H9 (cell line): ENCODE measurements at regions not wholly inside any gene's neighbourhood (a gene's known extent, or its start where the extent isn't known, plus 50 kb on each side); places are given as distances from the start of the nearest gene placed in this dataset.

Source experiments
- DNase-seq: peaks from one replicate; pipeline ENCODE4 v3.0.0-alpha.2; 2017
- H2AFZ ChIP-seq: one replicate; pipeline ENCODE4 v1.6.1; 2013; ENCODE audit warnings: mild to moderate bottlenecking, low read length, control low read depth, moderate library complexity
- H2AK5ac ChIP-seq: 2 replicates; pipeline ENCODE4 v1.6.1; 2013; ENCODE audit warnings: low read length, control low read depth, mixed read lengths; ENCODE audit not compliant: insufficient read length
- H2BK120ac ChIP-seq: one replicate; pipeline ENCODE4 v1.6.1; 2013; ENCODE audit warnings: low read depth, mild to moderate bottlenecking, low read length, control low read depth, inconsistent platforms; ENCODE audit not compliant: poor library complexity, severe bottlenecking
- H2BK12ac ChIP-seq: 2 replicates; pipeline ENCODE4 v1.6.1; 2013; ENCODE audit warnings: low read length, control low read depth, mixed read lengths, low read depth; ENCODE audit not compliant: insufficient read length
- H2BK15ac ChIP-seq: 2 replicates; pipeline ENCODE4 v1.6.1; 2013; ENCODE audit warnings: low read depth, low read length, control low read depth
- H2BK20ac ChIP-seq: one replicate; pipeline ENCODE4 v1.6.1; 2013; ENCODE audit warnings: low read depth, mild to moderate bottlenecking, low read length, control low read depth, inconsistent platforms; ENCODE audit not compliant: poor library complexity, severe bottlenecking
- H2BK5ac ChIP-seq: 2 replicates; pipeline ENCODE4 v1.6.1; 2013; ENCODE audit warnings: low read length, control low read depth, mixed read lengths; ENCODE audit not compliant: insufficient read length
- H3K14ac ChIP-seq: 2 replicates; pipeline ENCODE4 v1.6.1; 2013; ENCODE audit warnings: low read length, control low read depth; ENCODE audit not compliant: insufficient read depth
- H3K18ac ChIP-seq: 2 replicates; pipeline ENCODE4 v1.6.1; 2013; ENCODE audit warnings: low read depth, mild to moderate bottlenecking, mixed read lengths, low read length, control low read depth; ENCODE audit not compliant: insufficient read length
- H3K23ac ChIP-seq: 2 replicates; pipeline ENCODE4 v1.6.1; 2013; ENCODE audit warnings: low read length, control low read depth, mixed read lengths, low read depth; ENCODE audit not compliant: insufficient read length
- H3K23me2 ChIP-seq: 2 replicates; pipeline ENCODE4 v1.6.1; 2013; ENCODE audit warnings: low read depth, mild to moderate bottlenecking, mixed read lengths, low read length, control low read depth; ENCODE audit not compliant: insufficient read length, poor library complexity, severe bottlenecking
- H3K27ac ChIP-seq: 2 replicates; pipeline ENCODE4 v1.5.1; 2013; ENCODE audit warnings: low read length, control low read depth, mixed read lengths, low read depth; ENCODE audit not compliant: insufficient read length
- H3K27me3 ChIP-seq: 2 replicates; pipeline ENCODE4 v1.6.1; 2013; ENCODE audit warnings: low read length, control low read depth, inconsistent platforms; ENCODE audit not compliant: insufficient read depth
- H3K4ac ChIP-seq: 2 replicates; pipeline ENCODE4 v1.6.1; 2013; ENCODE audit warnings: low read depth, mild to moderate bottlenecking, control low read depth, inconsistent platforms, low read length, moderate library complexity
- H3K4me1 ChIP-seq: 2 replicates; pipeline ENCODE4 v1.6.1; 2013; ENCODE audit warnings: low read length, control low read depth, inconsistent platforms; ENCODE audit not compliant: insufficient read depth
- H3K4me2 ChIP-seq: 2 replicates; pipeline ENCODE4 v1.6.1; 2013; ENCODE audit warnings: low read length, control low read depth, mixed read lengths; ENCODE audit not compliant: insufficient read length, insufficient read depth
- H3K56ac ChIP-seq: 2 replicates; pipeline ENCODE4 v1.6.1; 2013; ENCODE audit warnings: low read depth, mild to moderate bottlenecking, mixed read lengths, low read length, control low read depth; ENCODE audit not compliant: insufficient read length
- H3K79me1 ChIP-seq: 2 replicates; pipeline ENCODE4 v1.6.1; 2013; ENCODE audit warnings: low read depth, mild to moderate bottlenecking, moderate library complexity, low read length, control low read depth, inconsistent platforms; ENCODE audit not compliant: insufficient read depth, poor library complexity, severe bottlenecking
- H3K79me2 ChIP-seq: 2 replicates; pipeline ENCODE4 v1.6.1; 2013; ENCODE audit warnings: low read length, control low read depth, inconsistent platforms; ENCODE audit not compliant: insufficient read depth
- H3K9ac ChIP-seq: 2 replicates; pipeline ENCODE4 v1.6.1; 2013; ENCODE audit warnings: low read length, control low read depth, mixed read lengths; ENCODE audit not compliant: insufficient read length; ENCODE audit errors: extremely low read depth
- H3K9me3 ChIP-seq: one replicate; pipeline ENCODE4 v1.6.1; 2013; ENCODE audit warnings: low read depth, low read length, inconsistent platforms; ENCODE audit not compliant: control insufficient read depth
- H3T11ph ChIP-seq: one replicate; pipeline ENCODE4 v1.6.1; 2013; ENCODE audit warnings: mild to moderate bottlenecking, low read length, control low read depth, inconsistent platforms
- H4K20me1 ChIP-seq: one replicate; pipeline ENCODE4 v1.6.1; 2013; ENCODE audit not compliant: control insufficient read depth, insufficient read length, insufficient read depth
- H4K5ac ChIP-seq: 2 replicates; pipeline ENCODE4 v1.6.1; 2013; ENCODE audit warnings: low read depth, mild to moderate bottlenecking, mixed read lengths, low read length, control low read depth; ENCODE audit not compliant: insufficient read length
- H4K8ac ChIP-seq: replicated peaks from 2 replicates; pipeline ENCODE4 v1.6.1; 2013; ENCODE audit warnings: low read length, control low read depth, mixed read lengths, low read depth; ENCODE audit not compliant: insufficient read length
- H4K91ac ChIP-seq: 2 replicates; pipeline ENCODE4 v1.6.1; 2013; ENCODE audit warnings: low read depth, mild to moderate bottlenecking, moderate library complexity, mixed read lengths, low read length, control low read depth; ENCODE audit not compliant: insufficient read length
- H3K27ac Mint-ChIP-seq, 3 experiments: 2 replicates in 2 of 3; 3 replicates in 1 of 3; pipeline ENCODE4 v1.8.0; 2020 to 2021; ENCODE audit warnings: mixed read lengths in 3 of 3, mild to moderate bottlenecking in 1 of 3, moderate library complexity in 1 of 3
- H3K27me3 Mint-ChIP-seq: 2 replicates; pipeline ENCODE4 v1.8.0; 2021; ENCODE audit warnings: low read depth, mild to moderate bottlenecking, moderate library complexity, mixed read lengths
- H3K36me3 Mint-ChIP-seq, 3 experiments: 2 replicates in 2 of 3; 3 replicates in 1 of 3; pipeline ENCODE4 v1.8.0; 2020 to 2021; ENCODE audit warnings: low read depth in 3 of 3, mixed read lengths in 3 of 3; ENCODE audit not compliant: insufficient read depth in 1 of 3
- H3K4me1 Mint-ChIP-seq, 2 experiments: 2 replicates each; pipeline ENCODE4 v1.8.0; 2020; ENCODE audit warnings: mixed read lengths in 2 of 2
- H3K4me3 Mint-ChIP-seq, 2 experiments: 2 replicates in 1 of 2; 3 replicates in 1 of 2; pipeline ENCODE4 v1.8.0; 2020 to 2021; ENCODE audit warnings: mild to moderate bottlenecking in 2 of 2, mixed read lengths in 2 of 2, moderate library complexity in 1 of 2
- H3K9me3 Mint-ChIP-seq, 2 experiments: 2 replicates in 1 of 2; 3 replicates in 1 of 2; pipeline ENCODE4 v1.8.0; 2020; ENCODE audit warnings: mild to moderate bottlenecking in 2 of 2, mixed read lengths in 2 of 2, moderate library complexity in 1 of 2
- WGBS: extraction: QIAGEN DNeasy Blood & Tissue Kit; methylation state at CpG from one replicate; pipeline ENCODE4 v1.1.7; 2013; ENCODE audit warnings: missing lambda C conversion rate, low lambda C conversion rate, mixed read lengths; ENCODE audit not compliant: insufficient read length; ENCODE audit errors: extremely low coverage; 5-methylcytosine and 5-hydroxymethylcytosine counted together
- TF ChIP-seq, protein P1 (sequence below): fragments of 200-600 bp; sonication (generic); conservative IDR thresholded peaks from 3 replicates; pipeline ENCODE4 v1.8.0; 2021; ENCODE audit warnings: antibody characterized with exemption, mild to moderate bottlenecking

DNA sequence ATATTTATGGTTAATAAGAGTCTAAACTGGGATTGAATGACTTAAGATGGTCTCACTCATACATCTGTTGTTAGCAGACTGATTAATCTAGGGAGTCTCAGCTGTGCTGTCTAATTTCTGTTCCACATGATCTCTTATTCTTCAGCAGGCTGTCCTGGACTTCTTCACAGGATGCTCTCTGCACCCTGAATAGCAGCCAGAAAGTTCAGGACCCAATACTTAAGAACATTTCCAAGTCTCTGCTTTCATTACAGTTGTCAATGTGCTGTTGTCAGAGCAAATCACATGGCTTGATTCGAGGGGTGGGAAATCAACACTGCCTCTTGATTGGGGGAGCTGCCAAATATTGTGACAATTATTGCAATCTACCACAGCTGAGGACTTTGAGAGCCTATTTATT is 627.1 kb upstream of the SLC8A1 start:
- Histone ChIP-seq H2AK5ac (no peak overlapping the region), H2BK20ac (no peak overlapping the region), H3K9ac (no peak overlapping the region), H3K4me2 (no peak overlapping the region), H4K91ac (no peak overlapping the region), H3K14ac (no peak overlapping the region), H4K20me1 (no peaks in the 10 kb centered on the region), H2BK12ac (no peak overlapping the region), H3K18ac (no peak overlapping the region), H3K27me3 (no peaks in the 10 kb centered on the region), H3K79me1 (no peaks in the 10 kb centered on the region), H3K4ac (no peak overlapping the region), H3K9me3 (no peaks in the 10 kb centered on the region), H2AFZ (no peak overlapping the region), H3K23me2 (no peaks in the 10 kb centered on the region), H3K27ac (no peak overlapping the region), H3K79me2 (no peaks in the 10 kb centered on the region), H2BK120ac (no peak overlapping the region), H2BK5ac (no peak overlapping the region), H3K56ac (no peak overlapping the region), H2BK15ac (no peak overlapping the region), H4K8ac (no peak overlapping the region), H4K5ac (no peak overlapping the region), H3K4me1 (no peaks in the 10 kb centered on the region), H3K23ac (no peak overlapping the region), H3T11ph (no peak overlapping the region)
- H3K4me1 Mint-ChIP-seq = peaks cover 7% of the 10 kb centered on the region in 2 experiments
- 0 out of 7 replicates have a peak, but pooled peaks cover 0 to 3% (median 0%) of the 10 kb centered on the region in 3 experiments for H3K36me3 Mint-ChIP-seq
- no peak overlapping the region for H3K4me3 Mint-ChIP-seq
- peaks cover 0 to 4% of the 10 kb centered on the region in 2 experiments; a peak in 3 of 5 replicates for H3K9me3 Mint-ChIP-seq
- H3K27ac Mint-ChIP-seq = no peak overlapping the region
- WGBS = no CpG with 5 or more reads among the region's 1 CpG
- no peaks in the 10 kb centered on the region for H3K27me3 Mint-ChIP-seq
- TF ChIP-seq, protein P1, sequence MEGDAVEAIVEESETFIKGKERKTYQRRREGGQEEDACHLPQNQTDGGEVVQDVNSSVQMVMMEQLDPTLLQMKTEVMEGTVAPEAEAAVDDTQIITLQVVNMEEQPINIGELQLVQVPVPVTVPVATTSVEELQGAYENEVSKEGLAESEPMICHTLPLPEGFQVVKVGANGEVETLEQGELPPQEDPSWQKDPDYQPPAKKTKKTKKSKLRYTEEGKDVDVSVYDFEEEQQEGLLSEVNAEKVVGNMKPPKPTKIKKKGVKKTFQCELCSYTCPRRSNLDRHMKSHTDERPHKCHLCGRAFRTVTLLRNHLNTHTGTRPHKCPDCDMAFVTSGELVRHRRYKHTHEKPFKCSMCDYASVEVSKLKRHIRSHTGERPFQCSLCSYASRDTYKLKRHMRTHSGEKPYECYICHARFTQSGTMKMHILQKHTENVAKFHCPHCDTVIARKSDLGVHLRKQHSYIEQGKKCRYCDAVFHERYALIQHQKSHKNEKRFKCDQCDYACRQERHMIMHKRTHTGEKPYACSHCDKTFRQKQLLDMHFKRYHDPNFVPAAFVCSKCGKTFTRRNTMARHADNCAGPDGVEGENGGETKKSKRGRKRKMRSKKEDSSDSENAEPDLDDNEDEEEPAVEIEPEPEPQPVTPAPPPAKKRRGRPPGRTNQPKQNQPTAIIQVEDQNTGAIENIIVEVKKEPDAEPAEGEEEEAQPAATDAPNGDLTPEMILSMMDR = no peak
- no peak for DNase-seq
